ENCODE measurements at regions not wholly inside any gene's neighbourhood (a gene's known extent, or its start where the extent isn't known, plus 50 kb on each side); places are given as distances from the start of the nearest gene placed in this dataset.
"Not testable (repeated sequence)": the region's sequence is repeated elsewhere in the genome, so short reads cannot be mapped to it uniquely, and the experiment has no call there.

DNA sequence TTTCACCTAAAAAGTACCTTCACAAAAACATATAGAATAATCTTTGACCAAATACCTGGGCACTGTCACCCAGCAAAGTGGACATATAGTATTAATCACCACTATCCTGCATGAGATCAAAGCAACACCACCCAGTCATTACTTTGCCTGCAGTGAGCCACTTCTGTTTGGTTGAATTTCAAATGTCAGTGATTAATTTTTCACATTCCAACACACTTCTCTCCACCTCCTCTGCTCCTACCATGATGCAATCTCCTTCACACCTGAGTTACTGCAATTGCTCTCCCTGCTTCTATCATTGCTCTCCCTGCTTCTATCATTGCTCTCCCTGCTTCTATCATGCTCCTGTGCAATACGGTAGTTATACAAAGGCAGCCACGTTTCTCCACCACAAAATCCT, 106.1 kb upstream of the NETO1 start:
- no peak for TF ChIP-seq EGR1 (IDR thresholded peaks at IDR 0.05; ENCODE audit: low read depth in 2 of 2)
- TF ChIP-seq, protein P1, sequence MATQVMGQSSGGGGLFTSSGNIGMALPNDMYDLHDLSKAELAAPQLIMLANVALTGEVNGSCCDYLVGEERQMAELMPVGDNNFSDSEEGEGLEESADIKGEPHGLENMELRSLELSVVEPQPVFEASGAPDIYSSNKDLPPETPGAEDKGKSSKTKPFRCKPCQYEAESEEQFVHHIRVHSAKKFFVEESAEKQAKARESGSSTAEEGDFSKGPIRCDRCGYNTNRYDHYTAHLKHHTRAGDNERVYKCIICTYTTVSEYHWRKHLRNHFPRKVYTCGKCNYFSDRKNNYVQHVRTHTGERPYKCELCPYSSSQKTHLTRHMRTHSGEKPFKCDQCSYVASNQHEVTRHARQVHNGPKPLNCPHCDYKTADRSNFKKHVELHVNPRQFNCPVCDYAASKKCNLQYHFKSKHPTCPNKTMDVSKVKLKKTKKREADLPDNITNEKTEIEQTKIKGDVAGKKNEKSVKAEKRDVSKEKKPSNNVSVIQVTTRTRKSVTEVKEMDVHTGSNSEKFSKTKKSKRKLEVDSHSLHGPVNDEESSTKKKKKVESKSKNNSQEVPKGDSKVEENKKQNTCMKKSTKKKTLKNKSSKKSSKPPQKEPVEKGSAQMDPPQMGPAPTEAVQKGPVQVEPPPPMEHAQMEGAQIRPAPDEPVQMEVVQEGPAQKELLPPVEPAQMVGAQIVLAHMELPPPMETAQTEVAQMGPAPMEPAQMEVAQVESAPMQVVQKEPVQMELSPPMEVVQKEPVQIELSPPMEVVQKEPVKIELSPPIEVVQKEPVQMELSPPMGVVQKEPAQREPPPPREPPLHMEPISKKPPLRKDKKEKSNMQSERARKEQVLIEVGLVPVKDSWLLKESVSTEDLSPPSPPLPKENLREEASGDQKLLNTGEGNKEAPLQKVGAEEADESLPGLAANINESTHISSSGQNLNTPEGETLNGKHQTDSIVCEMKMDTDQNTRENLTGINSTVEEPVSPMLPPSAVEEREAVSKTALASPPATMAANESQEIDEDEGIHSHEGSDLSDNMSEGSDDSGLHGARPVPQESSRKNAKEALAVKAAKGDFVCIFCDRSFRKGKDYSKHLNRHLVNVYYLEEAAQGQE (IDR thresholded peaks at IDR 0.05), result no peak

DNA sequence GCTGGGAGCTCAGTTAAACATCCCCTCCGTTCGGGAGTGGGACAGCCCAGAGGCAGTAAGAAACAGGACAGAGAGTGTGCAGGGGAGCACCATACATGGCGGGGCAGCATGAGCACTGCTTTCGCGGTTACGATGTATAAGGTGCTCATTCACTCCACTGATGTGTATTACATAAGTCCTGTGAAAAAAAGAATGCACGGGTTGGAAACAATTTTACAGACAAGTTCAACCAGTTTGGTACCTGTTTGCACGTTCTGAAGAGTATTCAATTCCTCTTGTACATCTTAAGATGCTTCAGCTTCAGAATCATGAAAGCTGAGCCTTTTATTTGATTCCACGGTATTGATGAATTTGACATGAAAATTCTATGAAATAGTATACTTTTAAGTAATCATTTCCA, 97.8 kb upstream of the NETO1 start:
- Histone ChIP-seq H3K27ac (ENCODE audit: low read depth in 1 of 2, low read length in 2 of 2) (no peak overlapping the region), H3K4me1 (ENCODE audit: control insufficient read depth in 4 of 4, insufficient read depth in 4 of 4, low read length in 3 of 4) (no peaks in the 10 kb centered on the region), H3K36me3 (ENCODE audit: control insufficient read depth in 4 of 4, insufficient read depth in 3 of 4, low read depth in 1 of 4, low read length in 3 of 4) (no peaks in the 10 kb centered on the region), H3K9ac (ENCODE audit: low read depth in 1 of 2, low read length in 2 of 2) (no peak overlapping the region), H3K4me3 (ENCODE audit: low read depth in 1 of 3, low read length in 3 of 3) (no peak overlapping the region), H3K27me3 (ENCODE audit: control insufficient read depth in 4 of 4, insufficient read depth in 4 of 4, low read length in 3 of 4) (no peaks in the 10 kb centered on the region), H3K9me3 (ENCODE audit: control insufficient read depth in 4 of 4, low read length in 3 of 4) (peaks cover 0 to 4% (median 0%) of the 10 kb centered on the region in 4 donors)
- DNase-seq (ENCODE audit: low spot score), result no peak
- TF ChIP-seq, protein P2, sequence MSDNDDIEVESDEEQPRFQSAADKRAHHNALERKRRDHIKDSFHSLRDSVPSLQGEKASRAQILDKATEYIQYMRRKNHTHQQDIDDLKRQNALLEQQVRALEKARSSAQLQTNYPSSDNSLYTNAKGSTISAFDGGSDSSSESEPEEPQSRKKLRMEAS (IDR thresholded peaks at IDR 0.05), result no peak
- TF ChIP-seq TAF1 (conservative IDR thresholded peaks at IDR 0.05) (no peak), YY1 (IDR thresholded peaks at IDR 0.05) (no peak), SP1 (IDR thresholded peaks at IDR 0.05) (no peak), RAD21 (IDR thresholded peaks at IDR 0.05) (no peak), HNF4G (IDR thresholded peaks at IDR 0.05) (no peak), GABPA (IDR thresholded peaks at IDR 0.05 in 1 of 2, conservative IDR thresholded peaks at IDR 0.05 in 1 of 2) (no peak), JUND (IDR thresholded peaks at IDR 0.05) (no peak)
- TF ChIP-seq, protein P3, sequence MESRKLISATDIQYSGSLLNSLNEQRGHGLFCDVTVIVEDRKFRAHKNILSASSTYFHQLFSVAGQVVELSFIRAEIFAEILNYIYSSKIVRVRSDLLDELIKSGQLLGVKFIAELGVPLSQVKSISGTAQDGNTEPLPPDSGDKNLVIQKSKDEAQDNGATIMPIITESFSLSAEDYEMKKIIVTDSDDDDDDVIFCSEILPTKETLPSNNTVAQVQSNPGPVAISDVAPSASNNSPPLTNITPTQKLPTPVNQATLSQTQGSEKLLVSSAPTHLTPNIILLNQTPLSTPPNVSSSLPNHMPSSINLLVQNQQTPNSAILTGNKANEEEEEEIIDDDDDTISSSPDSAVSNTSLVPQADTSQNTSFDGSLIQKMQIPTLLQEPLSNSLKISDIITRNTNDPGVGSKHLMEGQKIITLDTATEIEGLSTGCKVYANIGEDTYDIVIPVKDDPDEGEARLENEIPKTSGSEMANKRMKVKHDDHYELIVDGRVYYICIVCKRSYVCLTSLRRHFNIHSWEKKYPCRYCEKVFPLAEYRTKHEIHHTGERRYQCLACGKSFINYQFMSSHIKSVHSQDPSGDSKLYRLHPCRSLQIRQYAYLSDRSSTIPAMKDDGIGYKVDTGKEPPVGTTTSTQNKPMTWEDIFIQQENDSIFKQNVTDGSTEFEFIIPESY (IDR thresholded peaks at IDR 0.05), result no peak
- 81% methylated on average over 9 of the region's 9 CpGs for WGBS

More for the DNA sequence above, 106.1 kb upstream of the NETO1 start:
- Histone ChIP-seq H3K4me3 (ENCODE audit: low read depth in 1 of 3, low read length in 3 of 3) (no peak overlapping the region), H3K9ac (ENCODE audit: low read depth in 1 of 2, low read length in 2 of 2) (no peak overlapping the region), H3K9me3 (ENCODE audit: control insufficient read depth in 4 of 4, low read length in 3 of 4) (peaks cover 0 to 2% (median 0%) of the 10 kb centered on the region in 4 donors), H3K27ac (ENCODE audit: low read depth in 1 of 2, low read length in 2 of 2) (no peak overlapping the region), H3K27me3 (ENCODE audit: control insufficient read depth in 4 of 4, insufficient read depth in 4 of 4, low read length in 3 of 4) (no peaks in the 10 kb centered on the region), H3K36me3 (ENCODE audit: control insufficient read depth in 4 of 4, insufficient read depth in 3 of 4, low read depth in 1 of 4, low read length in 3 of 4) (no peaks in the 10 kb centered on the region), H3K4me1 (ENCODE audit: control insufficient read depth in 4 of 4, insufficient read depth in 4 of 4, low read length in 3 of 4) (no peaks in the 10 kb centered on the region)
- DNase-seq (ENCODE audit: low spot score), result no peak
- 61% methylated on average over 2 of the region's 2 CpGs for WGBS

DNA sequence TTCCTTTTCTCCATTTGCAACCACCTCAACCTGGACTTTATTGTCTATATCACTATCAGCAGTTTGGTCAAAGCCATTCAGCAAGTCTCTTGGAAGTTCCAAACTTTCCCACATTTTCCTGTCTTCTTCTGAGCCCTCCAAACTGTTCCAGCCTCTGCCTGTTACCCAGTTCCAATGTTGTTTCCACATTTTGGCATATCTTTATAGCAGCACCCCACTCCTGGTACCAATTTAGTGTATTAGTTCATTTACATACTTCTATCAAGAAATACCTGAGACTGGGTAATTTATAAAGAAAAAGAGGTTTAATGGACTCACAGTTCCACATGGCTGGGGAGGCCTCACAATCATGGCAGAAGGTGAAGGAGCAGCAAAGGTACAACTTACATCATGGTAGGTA, 90.4 kb upstream of the NETO1 start:
- H3K9me3 ChIP-seq (ENCODE audit: control insufficient read depth in 4 of 4, low read length in 3 of 4), result peaks cover 0 to 14% (median 0%) of the 10 kb centered on the region in 4 donors
- H3K4me1 ChIP-seq (ENCODE audit: control insufficient read depth in 4 of 4, insufficient read depth in 4 of 4, low read length in 3 of 4); H3K27ac ChIP-seq (ENCODE audit: low read depth in 1 of 2, low read length in 2 of 2); DNase-seq (ENCODE audit: low spot score); H3K27me3 ChIP-seq (ENCODE audit: control insufficient read depth in 4 of 4, insufficient read depth in 4 of 4, low read length in 3 of 4); H3K36me3 ChIP-seq (ENCODE audit: control insufficient read depth in 4 of 4, insufficient read depth in 3 of 4, low read depth in 1 of 4, low read length in 3 of 4); H3K9ac ChIP-seq (ENCODE audit: low read depth in 1 of 2, low read length in 2 of 2); H3K4me3 ChIP-seq (ENCODE audit: low read depth in 1 of 3, low read length in 3 of 3): not testable (repeated sequence)

All from liver (tissue), 7 donors.